AG04450 (cell line): ENCODE measurements at regions not wholly inside any gene's neighbourhood (a gene's known extent, or its start where the extent isn't known, plus 50 kb on each side); places are given as distances from the start of the nearest gene placed in this dataset.

Source experiments
- CTCF ChIA-PET: fragments of 300-600, 350-600 bp; formaldehyde crosslinking; extraction: SDS; loops from one replicate; lab custom pipeline; 2022; ENCODE audit warnings: antibody characterized with exemption, inconsistent platforms; lab: Charles Lee
- POLR2A ChIA-PET: fragments of 350-600 bp; formaldehyde crosslinking; extraction: SDS; loops from one replicate; lab custom pipeline; 2021; ENCODE audit warnings: antibody characterized with exemption, inconsistent platforms; lab: Yijun Ruan, JAX
- DNase-seq: peaks from one replicate; pipeline ENCODE4 v3.0.0-alpha.2; 2011; ENCODE audit warnings: low read depth, low spot score
- H3K27ac ChIP-seq: one replicate; pipeline ENCODE4 v1.5.1; 2012; ENCODE audit warnings: low read depth, low read length, control low read depth
- H3K27me3 ChIP-seq: one replicate; pipeline ENCODE4 v1.6.0; 2012; ENCODE audit warnings: low read length; ENCODE audit not compliant: control insufficient read depth, insufficient read depth
- H3K4me3 ChIP-seq: 2 replicates; pipeline ENCODE4 v1.5.1; 2011; ENCODE audit warnings: mild to moderate bottlenecking, low read depth, low read length, control low read depth
- H3K9me3 ChIP-seq: 2 replicates; pipeline ENCODE4 v1.5.1; 2012; ENCODE audit warnings: low read length; ENCODE audit not compliant: control insufficient read depth, insufficient read depth
- TF ChIP-seq, protein P1 (sequence below): IDR thresholded peaks from 2 replicates; pipeline ENCODE4 v1.5.1; 2011; ENCODE audit warnings: low read depth, low read length, control low read depth, inconsistent platforms

DNA sequence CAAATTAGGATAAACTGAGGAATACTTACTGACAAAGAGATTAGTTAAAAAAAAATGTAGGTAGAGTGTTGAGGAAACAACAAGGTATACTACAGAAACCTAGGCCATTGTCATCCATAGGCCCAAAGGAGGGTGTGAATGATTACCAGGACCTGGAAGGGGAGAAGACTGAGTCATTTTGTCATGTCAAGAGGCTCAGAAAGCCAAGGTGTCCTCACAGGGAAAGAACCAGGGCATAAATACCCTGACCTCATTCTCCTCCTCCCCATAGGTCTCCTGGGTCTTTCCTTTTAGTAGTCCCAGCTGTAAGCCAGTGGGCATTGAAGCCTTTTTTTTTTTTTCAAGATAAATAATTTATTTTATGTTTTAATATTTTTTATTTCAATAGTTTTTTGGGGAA, 582.1 kb upstream of the JAG1 start:
- Histone ChIP-seq H3K27ac (no peak overlapping the region), H3K4me3 (no peak overlapping the region), H3K27me3 (no peaks in the 10 kb centered on the region), H3K9me3 (no peaks in the 10 kb centered on the region)
- TF ChIP-seq, protein P1, sequence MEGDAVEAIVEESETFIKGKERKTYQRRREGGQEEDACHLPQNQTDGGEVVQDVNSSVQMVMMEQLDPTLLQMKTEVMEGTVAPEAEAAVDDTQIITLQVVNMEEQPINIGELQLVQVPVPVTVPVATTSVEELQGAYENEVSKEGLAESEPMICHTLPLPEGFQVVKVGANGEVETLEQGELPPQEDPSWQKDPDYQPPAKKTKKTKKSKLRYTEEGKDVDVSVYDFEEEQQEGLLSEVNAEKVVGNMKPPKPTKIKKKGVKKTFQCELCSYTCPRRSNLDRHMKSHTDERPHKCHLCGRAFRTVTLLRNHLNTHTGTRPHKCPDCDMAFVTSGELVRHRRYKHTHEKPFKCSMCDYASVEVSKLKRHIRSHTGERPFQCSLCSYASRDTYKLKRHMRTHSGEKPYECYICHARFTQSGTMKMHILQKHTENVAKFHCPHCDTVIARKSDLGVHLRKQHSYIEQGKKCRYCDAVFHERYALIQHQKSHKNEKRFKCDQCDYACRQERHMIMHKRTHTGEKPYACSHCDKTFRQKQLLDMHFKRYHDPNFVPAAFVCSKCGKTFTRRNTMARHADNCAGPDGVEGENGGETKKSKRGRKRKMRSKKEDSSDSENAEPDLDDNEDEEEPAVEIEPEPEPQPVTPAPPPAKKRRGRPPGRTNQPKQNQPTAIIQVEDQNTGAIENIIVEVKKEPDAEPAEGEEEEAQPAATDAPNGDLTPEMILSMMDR: no peak
- ChIA-PET POLR2A (no interaction called here), CTCF (no interaction called here)
- no peak for DNase-seq

DNA sequence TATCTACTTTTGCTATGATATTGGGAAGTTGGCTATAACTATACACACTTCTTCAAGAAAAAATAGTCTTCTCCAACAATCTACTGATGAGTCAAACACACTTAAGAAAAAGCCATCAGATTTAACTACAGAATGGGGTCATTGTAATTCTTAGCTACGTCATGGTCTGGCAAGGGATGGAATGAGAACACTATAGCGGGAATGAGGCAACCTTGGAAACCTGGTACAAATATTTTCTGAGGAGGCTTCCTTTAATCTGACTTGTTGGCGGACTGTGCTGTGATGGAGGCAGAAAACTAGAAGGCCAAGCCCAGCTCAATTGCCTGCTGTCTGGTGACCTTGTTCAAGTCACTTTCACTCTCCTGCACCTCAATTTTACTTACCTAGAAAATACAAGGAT, 586.8 kb upstream of the JAG1 start:
- DNase-seq: no peak
- H3K27me3 ChIP-seq: no peaks in the 10 kb centered on the region
- no peaks in the 10 kb centered on the region for H3K9me3 ChIP-seq
- TF ChIP-seq, protein P1: no peak
- POLR2A ChIA-PET: no interaction called here
- no peak overlapping the region for H3K27ac ChIP-seq
- no peak overlapping the region for H3K4me3 ChIP-seq
- CTCF ChIA-PET: interaction anchor here (1.2 kb wide), 1 partner anchor 585 kb away, joined by 4 read pairs; no protein-coding TSS in a partner anchor

DNA sequence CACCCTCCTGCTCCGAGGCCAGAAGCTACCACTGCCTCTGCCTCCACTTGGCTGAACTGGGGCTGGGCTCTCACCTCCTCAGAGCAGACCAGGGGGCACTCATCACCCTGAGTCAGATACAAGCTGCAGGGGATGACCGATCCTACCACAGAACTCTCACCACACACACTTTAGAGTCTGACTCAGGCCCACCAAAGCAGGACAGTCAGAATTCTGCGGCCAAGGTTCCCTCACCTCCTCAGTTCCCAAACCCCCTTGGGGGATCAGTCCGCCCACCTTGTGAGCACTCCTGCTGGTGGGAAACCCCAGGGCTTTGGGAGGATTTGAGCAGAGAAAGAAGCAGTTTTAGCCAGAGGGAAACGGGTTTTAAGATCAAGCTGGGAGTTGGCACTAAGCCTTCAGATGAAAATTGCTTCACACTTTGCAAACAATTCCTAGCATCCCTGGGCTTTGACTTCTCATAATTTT, 587.8 kb upstream of the JAG1 start:
- no peak overlapping the region for H3K4me3 ChIP-seq
- TF ChIP-seq, protein P1: 0 out of 2 replicates have a peak, but pooled peaks have one; percentile 10
- H3K27me3 ChIP-seq: no peaks in the 10 kb centered on the region
- ChIA-PET POLR2A (no interaction called here), CTCF (interaction anchor here (1.2 kb wide), 1 partner anchor 586 kb away, joined by 4 read pairs; no protein-coding TSS in a partner anchor)
- peak overlapping the region; percentile 47 for H3K27ac ChIP-seq
- DNase-seq: peak; percentile 59
- no peaks in the 10 kb centered on the region for H3K9me3 ChIP-seq

DNA sequence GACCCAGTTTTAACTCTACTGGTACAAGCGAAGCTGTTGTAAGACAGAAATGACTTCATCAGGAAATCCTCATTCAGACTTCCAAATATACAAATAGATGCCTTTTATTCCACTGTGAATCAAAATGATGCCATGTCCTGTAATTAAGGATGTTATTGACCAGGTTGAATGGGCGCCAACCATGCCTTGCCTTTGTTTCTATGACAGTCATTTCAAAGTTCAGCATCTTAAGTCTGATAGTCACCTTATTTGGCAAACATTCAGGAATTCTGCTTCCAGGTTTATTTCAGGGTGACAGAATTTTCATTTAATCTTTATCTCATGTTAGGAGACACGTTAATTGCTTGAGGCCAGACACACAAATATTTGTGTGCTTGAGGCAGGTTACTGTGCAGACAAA, 592.8 kb upstream of the JAG1 start:
- Histone ChIP-seq H3K4me3 (no peak overlapping the region), H3K27me3 (no peaks in the 10 kb centered on the region), H3K9me3 (no peaks in the 10 kb centered on the region; the same call in 1 of the 2 replicates), H3K27ac (no peak overlapping the region)
- DNase-seq: no peak
- ChIA-PET POLR2A (no interaction called here), CTCF (interaction anchor here (1.1 kb wide), 1 partner anchor 284 kb away, joined by 3 read pairs; no protein-coding TSS in a partner anchor)
- TF ChIP-seq, protein P1: no peak

DNA sequence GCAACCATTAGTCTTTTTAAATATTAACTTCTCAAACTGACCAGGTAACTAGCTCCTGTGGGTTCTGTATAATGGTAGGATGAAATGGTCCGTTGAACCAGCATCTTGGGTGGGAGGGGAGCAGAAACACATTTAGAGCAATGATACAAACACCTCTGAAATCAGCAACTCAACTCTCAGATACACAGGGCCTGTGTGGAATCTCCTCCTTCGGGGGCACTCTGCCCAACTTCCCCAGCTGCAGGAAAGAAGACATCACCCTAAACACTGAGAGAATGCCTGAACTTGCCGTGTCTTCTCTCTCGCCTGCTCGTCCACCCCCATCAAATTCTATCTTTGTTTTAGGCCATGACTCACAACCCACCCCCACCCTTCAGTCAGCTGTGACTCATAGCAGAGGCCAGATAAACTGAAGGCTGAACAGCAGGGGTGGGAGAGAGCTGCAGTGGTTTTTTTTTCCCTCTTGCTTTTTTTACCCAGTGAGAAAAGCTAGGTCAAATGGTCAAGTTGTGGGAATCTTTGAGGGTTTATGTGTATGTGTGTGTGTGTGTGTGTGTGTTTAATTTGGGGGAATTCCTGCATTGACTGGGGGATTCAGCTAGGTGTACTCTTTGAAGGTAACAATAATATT, 593.4 kb upstream of the JAG1 start:
- CTCF ChIA-PET: interaction anchor here (0.6 to 1.5 kb wide), 9 partner anchors 15 to 739 kb away, joined by 3 to 12 read pairs (median 4); no protein-coding TSS in a partner anchor
- H3K4me3 ChIP-seq: no peak overlapping the region
- peak overlapping the region; percentile 77 for H3K27ac ChIP-seq
- TF ChIP-seq, protein P1: peak; percentile 50
- H3K27me3 ChIP-seq: no peaks in the 10 kb centered on the region
- DNase-seq: peak; percentile 93
- POLR2A ChIA-PET: interaction anchor here (0.6 to 0.9 kb wide), 6 partner anchors 18 to 1674 kb away, joined by 3 to 6 read pairs (median 4); no protein-coding TSS in a partner anchor
- no peaks in the 10 kb centered on the region; the same call in 1 of the 2 replicates for H3K9me3 ChIP-seq
